ENCODE measurements at regions not wholly inside any gene's neighbourhood (a gene's known extent, or its start where the extent isn't known, plus 50 kb on each side); places are given as distances from the start of the nearest gene placed in this dataset.

GRCh38 chr15:66917904-66918448, 147.4 kb upstream of the SMAD3 start:
- Histone ChIP-seq H2BK20ac (ENCODE audit: low read depth, low read length, poor library complexity, severe bottlenecking) (no peak overlapping the region), H2AFZ (ENCODE audit: low read length) (no peak overlapping the region), H3T11ph (ENCODE audit: low read length) (no peak overlapping the region), H3K23ac (ENCODE audit: insufficient read length, low read depth, low read length) (no peak overlapping the region), H2AK5ac (ENCODE audit: insufficient read length, low read length) (no peak overlapping the region), H3K27me3 (ENCODE audit: insufficient read depth, low read length) (no peaks in the 10 kb centered on the region), H2BK15ac (ENCODE audit: low read depth, low read length) (no peak overlapping the region), H2BK120ac (ENCODE audit: low read depth, low read length, poor library complexity, severe bottlenecking) (no peak overlapping the region), H3K23me2 (ENCODE audit: insufficient read length, low read depth, low read length, poor library complexity, severe bottlenecking) (no peaks in the 10 kb centered on the region), H3K4me1 (ENCODE audit: insufficient read depth, low read length) (no peaks in the 10 kb centered on the region), H4K5ac (ENCODE audit: insufficient read length, low read depth, low read length) (no peak overlapping the region), H3K56ac (ENCODE audit: insufficient read length, low read depth, low read length) (no peak overlapping the region), H3K79me1 (ENCODE audit: insufficient read depth, low read depth, low read length, poor library complexity, severe bottlenecking) (no peaks in the 10 kb centered on the region), H3K79me2 (ENCODE audit: insufficient read depth, low read length) (no peaks in the 10 kb centered on the region), H3K9me3 (ENCODE audit: control insufficient read depth, low read depth, low read length) (no peaks in the 10 kb centered on the region), H4K91ac (ENCODE audit: insufficient read length, low read depth, low read length) (no peak overlapping the region), H2BK12ac (ENCODE audit: insufficient read length, low read depth, low read length) (no peak overlapping the region), H4K20me1 (ENCODE audit: control insufficient read depth, insufficient read depth, insufficient read length) (no peaks in the 10 kb centered on the region), H3K4me2 (ENCODE audit: insufficient read depth, insufficient read length, low read length) (no peak overlapping the region), H3K9ac (ENCODE audit: extremely low read depth, insufficient read length, low read length) (no peak overlapping the region), H2BK5ac (ENCODE audit: insufficient read length, low read length) (no peak overlapping the region), H3K18ac (ENCODE audit: insufficient read length, low read depth, low read length) (no peak overlapping the region), H3K27ac (ENCODE audit: insufficient read length, low read depth, low read length) (no peak overlapping the region), H4K8ac (replicated peaks; ENCODE audit: insufficient read length, low read depth, low read length) (no peak overlapping the region), H3K4ac (ENCODE audit: low read depth, low read length) (no peak overlapping the region), H3K14ac (ENCODE audit: insufficient read depth, low read length) (no peak overlapping the region)
- Mint-ChIP-seq H3K4me1 (peaks cover 0 to 4% of the 10 kb centered on the region in 2 experiments; a peak in 2 of 4 replicates), H3K4me3 (no peak overlapping the region), H3K36me3 (ENCODE audit: insufficient read depth in 1 of 3, low read depth in 3 of 3) (peaks cover 0 to 7% (median 2%) of the 10 kb centered on the region in 3 experiments; a peak in 3 of 7 replicates), H3K9me3 (peaks cover 8 to 14% of the 10 kb centered on the region in 2 experiments), H3K27ac (no peak overlapping the region), H3K27me3 (ENCODE audit: low read depth) (peaks cover 23% of the 10 kb centered on the region)
- TF ChIP-seq CTCF (conservative IDR thresholded peaks at IDR 0.05), result no peak
- no peak for DNase-seq
- no CpG with 5 or more reads among the region's 2 CpGs for WGBS (ENCODE audit: extremely low coverage, insufficient read length, low lambda C conversion rate)

Measured in H9 (cell line).